OCI-LY1 (cell line): ENCODE measurements at regions not wholly inside any gene's neighbourhood (a gene's known extent, or its start where the extent isn't known, plus 50 kb on each side); places are given as distances from the start of the nearest gene placed in this dataset.

Experiments
- H2AFZ ChIP-seq: fragments of 200-600 bp; sonication (generic), shearing (Covaris generic); 2 replicates; pipeline ENCODE4 v1.6.0; 2014; ENCODE audit warnings: antibody characterized with exemption, mild to moderate bottlenecking, low read length
- H3F3A ChIP-seq: fragments of 200-600 bp; sonication (generic), shearing (Covaris generic); 2 replicates; pipeline ENCODE4 v1.6.0; 2014; ENCODE audit warnings: mild to moderate bottlenecking, antibody characterized with exemption, low read length, moderate library complexity; ENCODE audit not compliant: insufficient read depth
- H3K27ac ChIP-seq: fragments of 200-600 bp; sonication (generic); 2 replicates; pipeline ENCODE4 v1.5.1; 2014; ENCODE audit warnings: low read length, mixed run types, mild to moderate bottlenecking, low read depth; ENCODE audit not compliant: poor library complexity, severe bottlenecking
- H3K27me3 ChIP-seq: fragments of 200-600 bp; sonication (generic); 2 replicates; pipeline ENCODE4 v1.6.0; 2014; ENCODE audit warnings: antibody characterized with exemption, mild to moderate bottlenecking, low read length, moderate library complexity; ENCODE audit not compliant: insufficient read depth
- H3K36me3 ChIP-seq: fragments of 200-600 bp; sonication (generic); 2 replicates; pipeline ENCODE4 v1.6.1; 2014; ENCODE audit warnings: mild to moderate bottlenecking, antibody characterized with exemption, low read length, moderate library complexity, mixed read lengths; ENCODE audit not compliant: insufficient read depth
- H3K4me1 ChIP-seq: fragments of 200-600 bp; sonication (generic); 2 replicates; pipeline ENCODE4 v1.5.1; 2014; ENCODE audit warnings: mild to moderate bottlenecking, low read length, moderate library complexity; ENCODE audit not compliant: insufficient read depth, severe bottlenecking
- H3K4me2 ChIP-seq: fragments of 200-600 bp; sonication (generic), shearing (Covaris generic); 2 replicates; pipeline ENCODE4 v1.6.1; 2014; ENCODE audit warnings: low read length
- H3K4me3 ChIP-seq: fragments of 200-600 bp; sonication (generic); 2 replicates; pipeline ENCODE4 v1.5.1; 2014; ENCODE audit warnings: low read length, low read depth, mild to moderate bottlenecking, mixed read lengths; ENCODE audit not compliant: poor library complexity, severe bottlenecking
- H3K79me2 ChIP-seq: fragments of 200-600 bp; shearing (Covaris generic); 2 replicates; pipeline ENCODE4 v1.6.1; 2016; ENCODE audit warnings: mixed run types, low read length, mixed read lengths; ENCODE audit not compliant: insufficient read depth
- H3K9ac ChIP-seq: fragments of 200-600 bp; sonication (generic), shearing (Covaris generic); 2 replicates; pipeline ENCODE4 v1.6.1; 2014; ENCODE audit warnings: mild to moderate bottlenecking, low read length, mixed read lengths
- H3K9me2 ChIP-seq: fragments of 200-600 bp; sonication (generic), shearing (Covaris generic); 2 replicates; pipeline ENCODE4 v1.6.1; 2014; ENCODE audit warnings: low read depth, mild to moderate bottlenecking, low read length, mixed read lengths
- H3K9me3 ChIP-seq: fragments of 200-600 bp; shearing (Covaris generic); 2 replicates; pipeline ENCODE4 v1.6.1; 2014; ENCODE audit warnings: low read length, mixed read lengths
- H4K20me1 ChIP-seq: fragments of 200-600 bp; sonication (generic), shearing (Covaris generic); 2 replicates; pipeline ENCODE4 v1.6.0; 2016; ENCODE audit warnings: mild to moderate bottlenecking, low read length; ENCODE audit not compliant: insufficient read depth
- CTCF ChIP-seq: fragments of 200-600 bp; sonication (generic), shearing (Covaris generic); IDR thresholded peaks from 2 replicates; pipeline ENCODE4 v1.5.1; 2017; ENCODE audit warnings: mild to moderate bottlenecking, antibody characterized with exemption, low read length, moderate library complexity, mixed read lengths
- EZH2 ChIP-seq: fragments of 200-600 bp; sonication (generic), shearing (Covaris generic); IDR thresholded peaks from 2 replicates; pipeline ENCODE4 v1.8.0; 2017; ENCODE audit warnings: borderline replicate concordance, mixed run types, mild to moderate bottlenecking, antibody characterized with exemption, low read length, moderate library complexity, mixed read lengths

DNA sequence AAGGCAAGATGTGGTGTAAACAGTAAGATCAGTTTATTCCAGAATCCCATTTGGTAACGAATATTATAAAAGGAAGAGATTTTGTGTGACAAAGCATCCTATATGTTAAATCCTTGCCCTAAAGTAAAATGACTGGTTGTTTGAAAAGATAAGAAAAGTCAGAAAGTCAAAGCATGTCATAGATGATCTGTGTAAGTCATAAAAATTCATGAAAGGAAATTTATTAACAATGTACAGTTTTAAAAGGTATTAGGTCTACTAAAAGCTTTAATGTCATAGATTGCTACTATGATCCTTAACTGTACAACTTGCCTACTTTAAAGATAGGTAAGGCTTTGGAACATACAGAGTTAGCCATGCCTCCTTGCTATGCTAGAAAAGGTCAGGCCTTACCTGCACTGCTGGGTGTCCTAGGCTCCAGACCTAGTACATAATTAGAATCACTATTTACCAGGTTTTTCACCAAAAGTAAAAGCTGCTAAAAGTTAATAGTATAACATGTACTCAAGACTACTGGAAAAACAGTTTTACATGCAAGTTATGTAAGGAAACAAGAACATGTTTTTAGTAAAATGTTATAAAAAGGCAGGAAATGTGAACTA, 1090.1 kb upstream of the ADGRB3 start:
- Histone ChIP-seq H3K9me2 (no peaks in the 10 kb centered on the region), H3K27me3 (no peaks in the 10 kb centered on the region), H3K9me3 (peaks cover 18% of the 10 kb centered on the region), H3K4me3 (no peak overlapping the region), H2AFZ (no peak overlapping the region), H3K36me3 (no peaks in the 10 kb centered on the region), H3K9ac (no peak overlapping the region), H3K27ac (no peak overlapping the region), H3K79me2 (no peaks in the 10 kb centered on the region), H3K4me1 (no peaks in the 10 kb centered on the region), H3K4me2 (no peak overlapping the region), H4K20me1 (no peaks in the 10 kb centered on the region), H3F3A (no peaks in the 10 kb centered on the region)
- no peak for TF ChIP-seq CTCF
- TF ChIP-seq EZH2, result no peak

DNA sequence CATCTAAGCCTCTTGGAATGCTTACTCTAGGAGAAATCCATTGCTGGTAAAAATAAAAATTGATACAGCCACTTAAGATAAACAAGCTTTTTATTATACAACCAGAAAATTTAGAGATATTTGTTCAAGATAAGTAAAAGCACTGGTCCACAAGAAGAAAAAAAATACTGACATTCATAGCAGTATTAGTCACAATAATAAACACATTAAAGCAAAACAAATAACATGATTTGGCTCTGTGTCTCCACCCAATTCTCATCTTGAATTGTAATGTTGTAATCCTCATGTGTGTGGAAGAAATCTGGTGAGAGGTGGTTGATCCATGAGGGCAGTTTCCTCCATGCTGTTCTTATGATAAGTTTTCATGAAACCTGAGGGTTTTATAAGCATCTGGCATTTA, 1093.5 kb upstream of the ADGRB3 start:
- TF ChIP-seq EZH2 (no peak), CTCF (no peak)
- H2AFZ ChIP-seq, result no peak overlapping the region
- H3K27ac ChIP-seq, result no peak overlapping the region
- no peaks in the 10 kb centered on the region for H3K9me2 ChIP-seq
- H3K36me3 ChIP-seq, result no peaks in the 10 kb centered on the region
- no peaks in the 10 kb centered on the region for H3K27me3 ChIP-seq
- no peak overlapping the region for H3K9ac ChIP-seq
- peaks cover 18% of the 10 kb centered on the region for H3K9me3 ChIP-seq
- no peaks in the 10 kb centered on the region for H3F3A ChIP-seq
- no peak overlapping the region for H3K4me3 ChIP-seq
- H3K79me2 ChIP-seq, result no peaks in the 10 kb centered on the region
- H4K20me1 ChIP-seq, result no peaks in the 10 kb centered on the region
- H3K4me2 ChIP-seq, result no peak overlapping the region
- H3K4me1 ChIP-seq, result no peaks in the 10 kb centered on the region

- Histone ChIP-seq H3K4me1 (no peaks in the 10 kb centered on the region), H3F3A (no peaks in the 10 kb centered on the region), H3K36me3 (no peaks in the 10 kb centered on the region), H3K79me2 (no peaks in the 10 kb centered on the region), H3K9me3 (0 out of 2 replicates have a peak, but pooled peaks cover 4% of the 10 kb centered on the region), H3K9me2 (no peaks in the 10 kb centered on the region), H3K9ac (no peak overlapping the region), H2AFZ (no peak overlapping the region), H3K27ac (no peak overlapping the region), H3K4me2 (no peak overlapping the region), H3K27me3 (no peaks in the 10 kb centered on the region), H3K4me3 (no peak overlapping the region), H4K20me1 (no peaks in the 10 kb centered on the region)
- no peak for TF ChIP-seq EZH2
- TF ChIP-seq CTCF, result no peak
Observed at GRCh38 chr6:67538032-67538431, 1097.0 kb upstream of the ADGRB3 start.
